GM10248 (cell line): ENCODE measurements at regions not wholly inside any gene's neighbourhood (a gene's known extent, or its start where the extent isn't known, plus 50 kb on each side); places are given as distances from the start of the nearest gene placed in this dataset.
"Not testable (repeated sequence)": the region's sequence is repeated elsewhere in the genome, so short reads cannot be mapped to it uniquely, and the experiment has no call there.

Experiments used
- CTCF ChIA-PET: fragments of 300-600 bp; sonication (Branson Sonifier 250); formaldehyde crosslinking; extraction: SDS; loops from one replicate; lab custom pipeline; 2021; ENCODE audit warnings: antibody characterized with exemption; lab: Yijun Ruan, JAX
- POLR2A ChIA-PET: fragments of 350-650 bp; sonication (Branson Sonifier 250); formaldehyde crosslinking; extraction: SDS; loops from one replicate; lab custom pipeline; 2020; ENCODE audit warnings: antibody characterized with exemption; lab: Yijun Ruan, JAX
- DNase-seq: peaks from one replicate; pipeline ENCODE4 v3.0.0; 2012; ENCODE audit errors: extremely low spot score
- CTCF ChIP-seq: IDR thresholded peaks from 2 replicates; pipeline ENCODE4 v1.5.1; 2012; ENCODE audit warnings: mild to moderate bottlenecking, low read depth; ENCODE audit errors: extremely low read depth, missing control alignments, control extremely low read depth

- POLR2A ChIA-PET = no interaction called here
- CTCF ChIA-PET = no interaction called here
- DNase-seq = no peak
- no peak for TF ChIP-seq CTCF
Observed at GRCh38 chr2:236380051-236380612, 115.9 kb upstream of the ASB18 start.

- POLR2A ChIA-PET, CTCF ChIA-PET, DNase-seq: not testable (repeated sequence)
Observed at GRCh38 chr2:236381253-236381652, 117.0 kb upstream of the ASB18 start.

GRCh38 chr2:236389284-236390216, 125.3 kb upstream of the ASB18 start:
- POLR2A ChIA-PET, CTCF ChIA-PET, DNase-seq: not testable (repeated sequence)

- DNase-seq = no peak
- CTCF ChIA-PET = no interaction called here
- no peak for TF ChIP-seq CTCF
- POLR2A ChIA-PET = no interaction called here
Observed at GRCh38 chr2:236393101-236393500, 128.9 kb upstream of the ASB18 start.

GRCh38 chr2:236393581-236393980, 129.4 kb upstream of the ASB18 start:
- no peak for TF ChIP-seq CTCF
- CTCF ChIA-PET = no interaction called here
- DNase-seq = no peak
- POLR2A ChIA-PET = no interaction called here

- no peak for DNase-seq
- CTCF ChIA-PET = no interaction called here
- no peak for TF ChIP-seq CTCF
- POLR2A ChIA-PET = no interaction called here
Observed at GRCh38 chr2:236394571-236394970, 130.4 kb upstream of the ASB18 start.

GRCh38 chr2:236395067-236395466, 130.9 kb upstream of the ASB18 start:
- TF ChIP-seq CTCF = no peak
- no peak for DNase-seq
- CTCF ChIA-PET = no interaction called here
- POLR2A ChIA-PET = no interaction called here
